ENCODE measurements at regions not wholly inside any gene's neighbourhood (a gene's known extent, or its start where the extent isn't known, plus 50 kb on each side); places are given as distances from the start of the nearest gene placed in this dataset.

DNA sequence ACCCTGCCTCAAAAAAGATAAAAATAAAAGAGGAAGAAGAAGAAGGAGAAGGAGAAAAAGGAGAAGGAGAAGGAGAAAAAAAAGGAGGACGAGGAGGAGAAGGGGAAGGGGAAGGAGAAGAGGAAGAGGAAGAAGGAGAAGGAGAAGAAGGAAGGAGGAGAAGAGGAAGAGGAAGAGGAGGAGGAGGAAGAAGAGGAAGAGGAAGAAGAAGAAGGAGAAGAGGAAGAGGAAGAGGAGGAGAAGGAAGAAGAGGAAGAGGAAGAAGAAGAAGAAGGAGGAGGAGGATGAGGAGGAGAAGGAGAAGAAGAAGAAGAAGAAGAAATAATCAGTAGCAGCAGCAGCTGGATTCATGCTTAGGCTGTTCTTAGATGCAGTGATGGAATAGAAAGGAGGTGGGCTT, 159.7 kb downstream of the TFCP2L1 start:
- no TSS peak for BruUV-seq (replicated peaks)

More for the DNA sequence above, 159.7 kb downstream of the TFCP2L1 start:
- H3K4me2 ChIP-seq (ENCODE audit: low read length), result no peak overlapping the region
- H3K27ac ChIP-seq (ENCODE audit: low read depth, low read length), result no peak overlapping the region
- CTCF ChIA-PET, result no interaction called here
- POLR2A ChIA-PET, result no interaction called here
- ATAC-seq (no peak), DNase-seq (ENCODE audit: low read depth, low spot score) (no peak)
- RAD21 ChIA-PET (ENCODE audit: low non-redundant PET in 1 of 2, low total read pairs in 2 of 2, uncharacterized antibody in 2 of 2, unreplicated experiment in 2 of 2), result no interaction called here
- no peaks in the 10 kb centered on the region for H4K20me1 ChIP-seq (ENCODE audit: insufficient read depth)
- no peak overlapping the region for H3K9ac ChIP-seq (ENCODE audit: low read length)
- H3K27me3 ChIP-seq (ENCODE audit: insufficient read depth, low read length), result no peaks in the 10 kb centered on the region; the same call in 1 of the 2 replicates
- intact Hi-C loops (cut with micrococcal nuclease), result no loop called here
- no peaks in the 10 kb centered on the region for H3K79me2 ChIP-seq (ENCODE audit: insufficient read depth, low read length)
- H3K9me2 ChIP-seq (ENCODE audit: insufficient read depth), result no peaks in the 10 kb centered on the region
- H3K4me3 ChIP-seq (replicated peaks in 1 of 2; ENCODE audit: low read depth in 1 of 2, low read length in 2 of 2), result no peak overlapping the region
- peaks cover 0 to 5% of the 10 kb centered on the region in 2 experiments; a peak in 3 of 4 replicates for H3K4me1 ChIP-seq (ENCODE audit: control insufficient read depth in 1 of 2, insufficient read depth in 2 of 2, low read length in 2 of 2)
- no peaks in the 10 kb centered on the region for H3K36me3 ChIP-seq (ENCODE audit: control insufficient read depth in 1 of 2, insufficient read depth in 2 of 2, low read length in 2 of 2)
- no peaks in the 10 kb centered on the region for H3K9me3 ChIP-seq (ENCODE audit: control insufficient read depth in 1 of 2, insufficient read depth in 1 of 2, low read depth in 1 of 2, low read length in 2 of 2)
- H2AFZ ChIP-seq (ENCODE audit: low read depth, low read length, poor library complexity, severe bottlenecking), result no peak overlapping the region
- no peak for TF ChIP-seq SIN3A (IDR thresholded peaks at IDR 0.05; ENCODE audit: low read depth)
- TF ChIP-seq POLR2A (IDR thresholded peaks at IDR 0.05; ENCODE audit: borderline replicate concordance, extremely low read depth, insufficient read depth, insufficient read length), result no peak
- TF ChIP-seq YY1 (IDR thresholded peaks at IDR 0.05; ENCODE audit: extremely low read depth, insufficient replicate concordance, low read depth, low read length), result no peak
- TF ChIP-seq FOSL1 (IDR thresholded peaks at IDR 0.05; ENCODE audit: low read depth), result no peak
- no peak for TF ChIP-seq ZFX (IDR thresholded peaks at IDR 0.05)
- no peak for TF ChIP-seq CEBPB (IDR thresholded peaks at IDR 0.05; ENCODE audit: low read depth)
- TF ChIP-seq POLR2AphosphoS5 (IDR thresholded peaks at IDR 0.05; ENCODE audit: low read depth, low read length), result no peak
- TF ChIP-seq RAD21 (IDR thresholded peaks at IDR 0.05; ENCODE audit: low read depth), result no peak
- no peak for TF ChIP-seq EGR1 (IDR thresholded peaks at IDR 0.05; ENCODE audit: low read depth)
- no peak for TF ChIP-seq EZH2phosphoT487 (IDR thresholded peaks at IDR 0.05; ENCODE audit: borderline replicate concordance)
- no peak for TF ChIP-seq ZBTB33 (IDR thresholded peaks at IDR 0.05; ENCODE audit: extremely low read depth, insufficient replicate concordance, low read length)
- TF ChIP-seq, protein P1, sequence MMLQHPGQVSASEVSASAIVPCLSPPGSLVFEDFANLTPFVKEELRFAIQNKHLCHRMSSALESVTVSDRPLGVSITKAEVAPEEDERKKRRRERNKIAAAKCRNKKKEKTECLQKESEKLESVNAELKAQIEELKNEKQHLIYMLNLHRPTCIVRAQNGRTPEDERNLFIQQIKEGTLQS (IDR thresholded peaks at IDR 0.05), result no peak
